H1 (cell line): ENCODE measurements at regions not wholly inside any gene's neighbourhood (a gene's known extent, or its start where the extent isn't known, plus 50 kb on each side); places are given as distances from the start of the nearest gene placed in this dataset.

Experiments
- CTCF ChIA-PET: fragments of 300-600 bp; sonication (Branson Sonifier 250); formaldehyde crosslinking; loops from one replicate; lab custom pipeline; 2021; ENCODE audit not compliant: partially characterized antibody; lab: Charles Lee
- POLR2A ChIA-PET: fragments of 300-600 bp; sonication (Branson Sonifier 250); formaldehyde crosslinking; loops from one replicate; lab custom pipeline; 2021; ENCODE audit warnings: inconsistent platforms; ENCODE audit not compliant: partially characterized antibody; lab: Charles Lee
- DNase-seq, 2 experiments: peaks; one replicate each; pipeline versions ENCODE4 v3.0.0 to v3.0.0-alpha.2; 2010 to 2022; ENCODE audit warnings: low spot score in 2 of 2, low read depth in 1 of 2, mixed read lengths in 1 of 2
- FAIRE-seq: peaks from 2 replicates; lab custom pipeline; 2011; peaks lifted over from hg19 to GRCh38; lab: Jason Lieb, UNC
- H2AFZ ChIP-seq: 2 replicates; pipeline ENCODE4 v1.8.1; 2012; ENCODE audit warnings: low read length, inconsistent platforms
- H2AK5ac ChIP-seq: 2 replicates; pipeline ENCODE4 v1.6.1; 2013; ENCODE audit warnings: low read depth, low read length
- H2BK120ac ChIP-seq: replicated peaks from 2 replicates; pipeline ENCODE3; 2013; ENCODE audit warnings: low read depth, low read length, inconsistent platforms
- H2BK12ac ChIP-seq: 2 replicates; pipeline ENCODE4 v1.6.1; 2013; ENCODE audit warnings: low read depth, low read length
- H2BK15ac ChIP-seq: 2 replicates; pipeline ENCODE4 v1.6.1; 2013; ENCODE audit warnings: low read length
- H2BK20ac ChIP-seq: 2 replicates; pipeline ENCODE4 v1.6.1; 2013; ENCODE audit warnings: low read length
- H2BK5ac ChIP-seq: 2 replicates; pipeline ENCODE4 v1.6.1; 2013; ENCODE audit warnings: low read depth, low read length
- H3K14ac ChIP-seq: 2 replicates; pipeline ENCODE4 v1.6.1; 2013; ENCODE audit warnings: inconsistent platforms; ENCODE audit not compliant: insufficient read length
- H3K18ac ChIP-seq: 2 replicates; pipeline ENCODE4 v1.6.1; 2013; ENCODE audit warnings: low read length; ENCODE audit errors: extremely low read depth
- H3K23ac ChIP-seq: 2 replicates; pipeline ENCODE4 v1.6.1; 2013; ENCODE audit warnings: inconsistent platforms; ENCODE audit not compliant: insufficient read length
- H3K23me2 ChIP-seq: 2 replicates; pipeline ENCODE4 v1.6.1; 2013; ENCODE audit warnings: low read depth, low read length
- H3K27ac ChIP-seq: 2 replicates; pipeline ENCODE4 v1.6.1; 2011; ENCODE audit warnings: low read depth, low read length, inconsistent platforms
- H3K27me3 ChIP-seq, 4 experiments: replicated peaks in 1 of 4; 1 replicate in 1 of 4; 2 replicates in 3 of 4; pipeline versions ENCODE4 v1.6.1 to v1.8.1; 2011 to 2013; ENCODE audit warnings: low read length in 3 of 4, mild to moderate bottlenecking in 3 of 4, inconsistent platforms in 2 of 4, mixed read lengths in 2 of 4, moderate library complexity in 1 of 4; ENCODE audit not compliant: control insufficient read depth in 3 of 4, insufficient read depth in 3 of 4; ENCODE audit errors: extremely low read depth in 1 of 4
- H3K36me3 ChIP-seq, 4 experiments: 2 replicates each; pipeline versions ENCODE4 v1.6.1 to v1.8.1; 2011 to 2013; ENCODE audit warnings: mild to moderate bottlenecking in 4 of 4, low read length in 3 of 4, moderate library complexity in 2 of 4, control low read depth in 1 of 4, inconsistent platforms in 1 of 4; ENCODE audit not compliant: insufficient read depth in 4 of 4, control insufficient read depth in 2 of 4
- H3K4ac ChIP-seq: replicated peaks from 2 replicates; pipeline ENCODE3; 2013; ENCODE audit warnings: low read length, low read depth, mixed read lengths, inconsistent platforms; ENCODE audit not compliant: insufficient read length
- H3K4me1 ChIP-seq, 4 experiments: replicated peaks in 1 of 4; 1 replicate in 1 of 4; 2 replicates in 3 of 4; pipeline versions ENCODE4 v1.6.1 to v1.8.1; 2011 to 2013; ENCODE audit warnings: low read length in 3 of 4, inconsistent platforms in 2 of 4, mixed read lengths in 1 of 4; ENCODE audit not compliant: insufficient read depth in 4 of 4, control insufficient read depth in 3 of 4
- H3K4me2 ChIP-seq, 2 experiments: 2 replicates each; pipeline versions ENCODE4 v1.6.1 to v1.8.1; 2011 to 2013; ENCODE audit warnings: low read depth in 2 of 2, low read length in 2 of 2, control low read depth in 1 of 2, inconsistent platforms in 1 of 2, mild to moderate bottlenecking in 1 of 2; ENCODE audit not compliant: insufficient read depth in 1 of 2
- H3K4me3 ChIP-seq, 4 experiments: fragments of 200-600, 300-600 bp in 1 of 4; sonication (generic), shearing (Covaris generic), sonication (Bioruptor Twin) in 1 of 4; 2 replicates each; pipeline versions ENCODE4 v1.5.1 to v1.8.1; 2011 to 2016; ENCODE audit warnings: low read length in 4 of 4, low read depth in 3 of 4, control low read depth in 2 of 4, inconsistent platforms in 2 of 4, mild to moderate bottlenecking in 2 of 4, mixed read lengths in 1 of 4, moderate library complexity in 1 of 4; ENCODE audit not compliant: insufficient read depth in 2 of 4; ENCODE audit errors: extremely low read depth in 1 of 4
- H3K56ac ChIP-seq: replicated peaks from 2 replicates; pipeline ENCODE3; 2013; ENCODE audit warnings: low read depth, mild to moderate bottlenecking, mixed read lengths, low read length, inconsistent platforms; ENCODE audit not compliant: insufficient read length
- H3K79me1 ChIP-seq: 2 replicates; pipeline ENCODE4 v1.6.1; 2013; ENCODE audit warnings: low read depth, low read length, control low read depth
- H3K79me2 ChIP-seq, 2 experiments: 2 replicates each; pipeline versions ENCODE4 v1.6.1 to v1.8.1; 2012 to 2013; ENCODE audit warnings: low read length in 2 of 2, mild to moderate bottlenecking in 2 of 2, inconsistent platforms in 1 of 2; ENCODE audit not compliant: insufficient read depth in 2 of 2, control insufficient read depth in 1 of 2
- H3K9ac ChIP-seq, 4 experiments: replicated peaks in 1 of 4; 1 replicate in 1 of 4; 2 replicates in 3 of 4; pipeline versions ENCODE4 v1.6.1 to v1.8.1; 2011 to 2013; ENCODE audit warnings: low read depth in 3 of 4, low read length in 3 of 4, control low read depth in 2 of 4, mild to moderate bottlenecking in 2 of 4, moderate library complexity in 2 of 4, inconsistent platforms in 1 of 4; ENCODE audit errors: extremely low read depth in 1 of 4
- H3K9me3 ChIP-seq, 2 experiments: 2 replicates each; pipeline versions ENCODE4 v1.6.1 to v1.8.1; 2012 to 2013; ENCODE audit warnings: mild to moderate bottlenecking in 2 of 2, moderate library complexity in 2 of 2, control low read depth in 1 of 2, inconsistent platforms in 1 of 2, low read depth in 1 of 2, low read length in 1 of 2, mixed read lengths in 1 of 2; ENCODE audit not compliant: insufficient read depth in 2 of 2
- H4K20me1 ChIP-seq, 2 experiments: replicated peaks in 1 of 2; 2 replicates each; pipeline versions ENCODE3 to v1.8.1; 2011 to 2013; ENCODE audit warnings: inconsistent platforms in 2 of 2, low read length in 2 of 2, mild to moderate bottlenecking in 1 of 2; ENCODE audit not compliant: insufficient read depth in 2 of 2, control insufficient read depth in 1 of 2
- H4K5ac ChIP-seq: 2 replicates; pipeline ENCODE4 v1.6.1; 2013; ENCODE audit warnings: low read length, low read depth, mixed read lengths, inconsistent platforms; ENCODE audit not compliant: insufficient read length
- H4K8ac ChIP-seq: 2 replicates; pipeline ENCODE4 v1.8.0; 2013; ENCODE audit warnings: mild to moderate bottlenecking, moderate library complexity, low read length, inconsistent platforms; ENCODE audit not compliant: insufficient read depth; ENCODE audit errors: extremely low read depth
- H4K91ac ChIP-seq: replicated peaks from 2 replicates; pipeline ENCODE3; 2013; ENCODE audit warnings: low read length, mixed read lengths, inconsistent platforms; ENCODE audit not compliant: insufficient read length
- CREB1 ChIP-seq: IDR thresholded peaks from 2 replicates; pipeline ENCODE4 v1.6.1; 2012; ENCODE audit warnings: inconsistent platforms
- RXRA ChIP-seq: IDR thresholded peaks from 2 replicates; pipeline ENCODE4 v1.6.1; 2011; ENCODE audit warnings: low read depth, mild to moderate bottlenecking, low read length, moderate library complexity; ENCODE audit not compliant: insufficient read depth
- SAP30 ChIP-seq: fragments of 300-600 bp; sonication (generic); IDR thresholded peaks from 2 replicates; pipeline ENCODE4 v1.7.1; 2012; ENCODE audit warnings: low read length, moderate library complexity, mild to moderate bottlenecking, inconsistent platforms; ENCODE audit not compliant: insufficient read depth, insufficient replicate concordance
- SIX5 ChIP-seq: IDR thresholded peaks from 2 replicates; pipeline ENCODE4 v1.6.1; 2011; ENCODE audit warnings: mild to moderate bottlenecking, low read depth, low read length
- SP1 ChIP-seq: IDR thresholded peaks from 2 replicates; pipeline ENCODE4 v1.6.1; 2011; ENCODE audit warnings: low read depth, low read length
- SP4 ChIP-seq: IDR thresholded peaks from 2 replicates; pipeline ENCODE4 v1.6.1; 2012; ENCODE audit warnings: low read length, inconsistent platforms
- TAF7 ChIP-seq: optimal IDR thresholded peaks from 2 replicates; pipeline ENCODE3; 2011; ENCODE audit warnings: low read depth, mild to moderate bottlenecking, inconsistent platforms, low read length, moderate library complexity, borderline replicate concordance
- TEAD4 ChIP-seq: IDR thresholded peaks from 2 replicates; pipeline ENCODE4 v1.6.1; 2012; ENCODE audit warnings: low read depth, low read length, inconsistent platforms, mixed read lengths
- WGBS, 2 experiments: shearing (Covaris generic) in 1 of 2; methylation state at CpG; one replicate each; pipeline versions ENCODE4 v1.1.6 to v1.1.7; 2013 to 2015; ENCODE audit warnings: low lambda C conversion rate in 2 of 2, mixed read lengths in 2 of 2, inconsistent platforms in 1 of 2, low coverage in 1 of 2, missing lambda C conversion rate in 1 of 2; ENCODE audit not compliant: insufficient replicate concordance in 2 of 2, insufficient coverage in 1 of 2, insufficient read length in 1 of 2; ENCODE audit errors: extremely low coverage in 1 of 2, missing lambda C conversion rate in 1 of 2; 5-methylcytosine and 5-hydroxymethylcytosine counted together
- TF ChIP-seq, protein P1 (sequence below): IDR thresholded peaks from 2 replicates; pipeline ENCODE4 v1.6.1; 2012; ENCODE audit warnings: low read length, inconsistent platforms
- TF ChIP-seq, protein P2 (sequence below): IDR thresholded peaks from 2 replicates; pipeline ENCODE4 v1.6.1; 2011; ENCODE audit warnings: low read depth, mild to moderate bottlenecking, low read length; ENCODE audit not compliant: insufficient read depth

DNA sequence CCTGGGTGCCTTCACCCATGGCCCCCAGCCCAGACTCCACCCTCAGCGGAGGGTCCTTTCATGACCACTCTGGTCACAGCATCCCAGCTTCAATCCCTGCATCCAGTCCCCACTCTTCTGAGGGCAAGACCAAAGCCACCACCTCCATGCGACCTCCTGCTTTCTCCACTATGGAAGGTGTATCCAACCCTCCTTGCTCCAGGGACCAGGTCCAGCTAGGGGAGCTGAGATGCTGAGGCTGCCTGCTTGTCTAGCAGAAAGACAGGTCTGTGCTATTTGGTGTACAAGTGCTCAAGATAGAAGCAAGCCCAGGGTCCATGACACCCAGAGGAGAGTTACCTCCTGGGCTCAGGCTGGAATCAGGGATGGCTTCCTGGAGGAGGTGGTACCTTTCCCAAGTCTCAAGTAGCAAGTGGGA is 73.8 kb upstream of the RAB6C start:
- Histone ChIP-seq H2BK20ac (no peak overlapping the region), H3K4ac (no peak overlapping the region), H3K4me2 (no peak overlapping the region), H3K9me3 (no peaks in the 10 kb centered on the region), H2BK12ac (no peak overlapping the region), H3K9ac (no peak overlapping the region), H2AK5ac (no peak overlapping the region), H4K5ac (no peak overlapping the region), H4K20me1 (no peaks in the 10 kb centered on the region), H4K91ac (no peak overlapping the region), H2BK120ac (no peak overlapping the region), H4K8ac (no peak overlapping the region), H3K4me1 (peaks cover 0 to 3% (median 2%) of the 10 kb centered on the region in 4 experiments; a peak in 3 of 7 replicates), H3K27ac (no peak overlapping the region), H2AFZ (no peak overlapping the region), H2BK15ac (no peak overlapping the region), H3K18ac (no peak overlapping the region), H3K14ac (no peak overlapping the region), H3K36me3 (no peaks in the 10 kb centered on the region), H2BK5ac (no peak overlapping the region), H3K23me2 (no peaks in the 10 kb centered on the region), H3K4me3 (no peak overlapping the region), H3K79me1 (no peaks in the 10 kb centered on the region), H3K23ac (no peak overlapping the region), H3K27me3 (no peaks in the 10 kb centered on the region), H3K56ac (no peak overlapping the region), H3K79me2 (no peaks in the 10 kb centered on the region)
- DNase-seq (peak in 1 of 2 experiments; percentile 28), FAIRE-seq (no peak)
- WGBS, 2 experiments: 100% methylated on average over 2 of the region's 2 CpGs; no CpG with 5 or more reads in 1 of the 2 experiments
- POLR2A ChIA-PET: no interaction called here
- CTCF ChIA-PET: interaction anchor here (0.8 kb wide), 1 partner anchor 92 kb away, joined by 3 read pairs; no protein-coding TSS in a partner anchor
- TF ChIP-seq SP4: no peak
- no peak for TF ChIP-seq TAF7
- no peak for TF ChIP-seq TEAD4
- TF ChIP-seq SIX5: no peak
- TF ChIP-seq, protein P1, sequence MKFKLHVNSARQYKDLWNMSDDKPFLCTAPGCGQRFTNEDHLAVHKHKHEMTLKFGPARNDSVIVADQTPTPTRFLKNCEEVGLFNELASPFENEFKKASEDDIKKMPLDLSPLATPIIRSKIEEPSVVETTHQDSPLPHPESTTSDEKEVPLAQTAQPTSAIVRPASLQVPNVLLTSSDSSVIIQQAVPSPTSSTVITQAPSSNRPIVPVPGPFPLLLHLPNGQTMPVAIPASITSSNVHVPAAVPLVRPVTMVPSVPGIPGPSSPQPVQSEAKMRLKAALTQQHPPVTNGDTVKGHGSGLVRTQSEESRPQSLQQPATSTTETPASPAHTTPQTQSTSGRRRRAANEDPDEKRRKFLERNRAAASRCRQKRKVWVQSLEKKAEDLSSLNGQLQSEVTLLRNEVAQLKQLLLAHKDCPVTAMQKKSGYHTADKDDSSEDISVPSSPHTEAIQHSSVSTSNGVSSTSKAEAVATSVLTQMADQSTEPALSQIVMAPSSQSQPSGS: no peak
- TF ChIP-seq SAP30: no peak
- TF ChIP-seq RXRA: no peak
- no peak for TF ChIP-seq CREB1
- no peak for TF ChIP-seq SP1
- TF ChIP-seq, protein P2, sequence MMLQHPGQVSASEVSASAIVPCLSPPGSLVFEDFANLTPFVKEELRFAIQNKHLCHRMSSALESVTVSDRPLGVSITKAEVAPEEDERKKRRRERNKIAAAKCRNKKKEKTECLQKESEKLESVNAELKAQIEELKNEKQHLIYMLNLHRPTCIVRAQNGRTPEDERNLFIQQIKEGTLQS: no peak
